ENCODE measurements at regions not wholly inside any gene's neighbourhood (a gene's known extent, or its start where the extent isn't known, plus 50 kb on each side); places are given as distances from the start of the nearest gene placed in this dataset.

DNA sequence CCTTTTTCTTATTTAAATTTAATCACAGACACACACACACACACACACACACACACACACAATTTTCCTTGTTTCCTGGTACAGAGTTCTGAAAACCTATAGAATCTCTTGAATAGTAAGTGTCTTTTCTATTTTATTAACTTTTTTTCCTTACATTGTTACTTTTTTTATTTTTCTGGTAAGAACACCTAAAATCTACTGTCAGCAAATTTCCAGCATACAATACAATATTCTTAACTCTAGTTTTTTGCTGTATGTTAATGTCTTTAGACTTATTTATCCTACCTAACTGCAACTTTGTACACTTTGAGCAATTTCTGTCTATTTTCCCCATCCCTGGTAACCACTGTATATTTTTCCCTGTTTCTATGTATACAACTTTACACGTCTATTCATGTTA is 1179.8 kb downstream of the SLITRK1 start:
- TF ChIP-seq POLR2AphosphoS5 (IDR thresholded peaks at IDR 0.05; ENCODE audit: low read length) (no peak), POLR2A (IDR thresholded peaks at IDR 0.05; ENCODE audit: low read depth, low read length) (no peak), CTCF (IDR thresholded peaks at IDR 0.05 in 2 of 3, conservative IDR thresholded peaks at IDR 0.05 in 1 of 3; ENCODE audit: control insufficient read depth in 2 of 3, extremely low read depth in 1 of 3, insufficient read depth in 1 of 3, low read depth in 3 of 3, low read length in 3 of 3) (no peak), TCF7 (IDR thresholded peaks at IDR 0.05; ENCODE audit: borderline replicate concordance) (no peak), ZBTB33 (IDR thresholded peaks at IDR 0.05) (no peak), TBL1XR1 (IDR thresholded peaks at IDR 0.05; ENCODE audit: low read depth, low read length) (no peak), ZNF24 (IDR thresholded peaks at IDR 0.05) (no peak)
- TF ChIP-seq, protein P1, sequence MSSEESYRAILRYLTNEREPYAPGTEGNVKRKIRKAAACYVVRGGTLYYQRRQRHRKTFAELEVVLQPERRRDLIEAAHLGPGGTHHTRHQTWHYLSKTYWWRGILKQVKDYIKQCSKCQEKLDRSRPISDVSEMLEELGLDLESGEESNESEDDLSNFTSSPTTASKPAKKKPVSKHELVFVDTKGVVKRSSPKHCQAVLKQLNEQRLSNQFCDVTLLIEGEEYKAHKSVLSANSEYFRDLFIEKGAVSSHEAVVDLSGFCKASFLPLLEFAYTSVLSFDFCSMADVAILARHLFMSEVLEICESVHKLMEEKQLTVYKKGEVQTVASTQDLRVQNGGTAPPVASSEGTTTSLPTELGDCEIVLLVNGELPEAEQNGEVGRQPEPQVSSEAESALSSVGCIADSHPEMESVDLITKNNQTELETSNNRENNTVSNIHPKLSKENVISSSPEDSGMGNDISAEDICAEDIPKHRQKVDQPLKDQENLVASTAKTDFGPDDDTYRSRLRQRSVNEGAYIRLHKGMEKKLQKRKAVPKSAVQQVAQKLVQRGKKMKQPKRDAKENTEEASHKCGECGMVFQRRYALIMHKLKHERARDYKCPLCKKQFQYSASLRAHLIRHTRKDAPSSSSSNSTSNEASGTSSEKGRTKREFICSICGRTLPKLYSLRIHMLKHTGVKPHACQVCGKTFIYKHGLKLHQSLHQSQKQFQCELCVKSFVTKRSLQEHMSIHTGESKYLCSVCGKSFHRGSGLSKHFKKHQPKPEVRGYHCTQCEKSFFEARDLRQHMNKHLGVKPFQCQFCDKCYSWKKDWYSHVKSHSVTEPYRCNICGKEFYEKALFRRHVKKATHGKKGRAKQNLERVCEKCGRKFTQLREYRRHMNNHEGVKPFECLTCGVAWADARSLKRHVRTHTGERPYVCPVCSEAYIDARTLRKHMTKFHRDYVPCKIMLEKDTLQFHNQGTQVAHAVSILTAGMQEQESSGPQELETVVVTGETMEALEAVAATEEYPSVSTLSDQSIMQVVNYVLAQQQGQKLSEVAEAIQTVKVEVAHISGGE (CRISPR knock-in tag; IDR thresholded peaks at IDR 0.05), result no peak

Measured in GM12878 (cell line).